Spleen (tissue), 7 donors: ENCODE measurements at regions not wholly inside any gene's neighbourhood (a gene's known extent, or its start where the extent isn't known, plus 50 kb on each side); places are given as distances from the start of the nearest gene placed in this dataset.

Experiments used
- CTCF ChIP-seq, 11 experiments: fragments of 200-600 bp in 7 of 11; fragments of 450-650 bp in 4 of 11; sonication (generic) in 4 of 11; IDR thresholded peaks in 8 of 11; conservative IDR thresholded peaks in 3 of 11; 1 replicate in 7 of 11; 2 replicates in 4 of 11; pipeline versions ENCODE4 v1.4.0 to v1.8.0; 2016 to 2021; ENCODE audit warnings: antibody characterized with exemption in 11 of 11, inconsistent platforms in 4 of 11, mild to moderate bottlenecking in 1 of 11
- POLR2A ChIP-seq, 3 donors: fragments of 450-650 bp; IDR thresholded peaks; one replicate each; pipeline ENCODE4 v1.5.1; 2017; ENCODE audit warnings: antibody characterized with exemption in 3 of 3, mild to moderate bottlenecking in 1 of 3
- POLR2AphosphoS5 ChIP-seq, 3 donors: sonication (generic); formaldehyde crosslinking; IDR thresholded peaks; one replicate each; pipeline ENCODE4 v1.5.1; 2017; ENCODE audit warnings: antibody characterized with exemption in 3 of 3
- donor health status: DM: no; HTN: no; CAD: no; lungs with moderate emphysema.
- donor health status: DM: no; HTN: no; CAD: no.
- donor health status: DM: no; HTN: no; CAD: no.

- no peak for TF ChIP-seq CTCF (IDR thresholded peaks at IDR 0.05 in 8 of 11, conservative IDR thresholded peaks at IDR 0.05 in 3 of 11)
- no peak for TF ChIP-seq POLR2A (IDR thresholded peaks at IDR 0.05)
- TF ChIP-seq POLR2AphosphoS5 (IDR thresholded peaks at IDR 0.05), result no peak
Measured at GRCh38 chr2:82259551-82259950, 1955.0 kb upstream of the LRRTM1 start.
